Raji (cell line): ENCODE measurements at regions not wholly inside any gene's neighbourhood (a gene's known extent, or its start where the extent isn't known, plus 50 kb on each side); places are given as distances from the start of the nearest gene placed in this dataset.

Experiments
- POLR2A ChIP-seq: IDR thresholded peaks from 2 replicates; pipeline ENCODE4 v1.6.1; 2011; ENCODE audit warnings: low read depth, low read length, control low read depth; ENCODE audit not compliant: insufficient read depth

DNA sequence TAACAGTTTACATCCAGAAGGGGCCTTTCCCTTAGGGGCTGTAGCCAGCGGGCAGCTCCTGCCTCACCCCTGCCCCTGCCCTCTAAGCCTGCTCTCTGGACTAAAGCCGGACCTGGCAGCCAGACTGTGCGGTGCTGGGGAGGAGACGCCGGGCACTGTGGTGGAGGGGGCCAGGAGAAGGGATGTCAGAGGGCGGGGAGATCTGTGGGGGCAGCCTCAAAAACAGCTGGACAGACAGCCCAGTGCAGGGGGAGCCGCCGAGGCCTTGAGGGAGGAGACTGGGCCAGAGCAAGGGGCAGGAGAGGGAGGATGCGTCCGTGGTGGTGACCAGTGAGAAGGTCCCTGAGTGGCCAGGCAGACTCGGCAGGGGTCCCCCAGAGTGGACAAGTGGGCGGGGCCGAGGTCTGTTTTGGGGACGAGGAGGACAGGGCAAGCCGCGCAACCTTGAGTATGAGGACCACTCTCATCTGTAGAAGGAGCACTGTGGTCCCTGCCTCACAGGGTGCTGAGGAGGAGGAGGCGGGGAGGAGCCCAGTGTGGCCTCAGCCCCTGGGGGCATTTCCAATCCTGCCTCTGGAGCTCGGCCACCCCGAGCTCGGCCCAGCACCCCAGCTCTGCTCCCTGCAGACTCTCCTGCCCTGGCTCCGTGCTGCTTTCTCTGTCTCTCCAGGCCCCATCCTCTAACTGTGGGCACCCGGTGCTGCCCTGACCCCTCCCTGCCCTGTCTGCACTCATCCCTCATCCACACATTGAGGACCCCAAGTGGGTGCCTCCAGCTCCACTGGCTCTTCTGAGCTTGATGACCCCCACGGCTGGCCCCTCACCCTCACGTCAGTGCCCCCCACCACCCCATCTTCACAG, 59.2 kb upstream of the NKX1-1 start:
- TF ChIP-seq POLR2A, result no peak

DNA sequence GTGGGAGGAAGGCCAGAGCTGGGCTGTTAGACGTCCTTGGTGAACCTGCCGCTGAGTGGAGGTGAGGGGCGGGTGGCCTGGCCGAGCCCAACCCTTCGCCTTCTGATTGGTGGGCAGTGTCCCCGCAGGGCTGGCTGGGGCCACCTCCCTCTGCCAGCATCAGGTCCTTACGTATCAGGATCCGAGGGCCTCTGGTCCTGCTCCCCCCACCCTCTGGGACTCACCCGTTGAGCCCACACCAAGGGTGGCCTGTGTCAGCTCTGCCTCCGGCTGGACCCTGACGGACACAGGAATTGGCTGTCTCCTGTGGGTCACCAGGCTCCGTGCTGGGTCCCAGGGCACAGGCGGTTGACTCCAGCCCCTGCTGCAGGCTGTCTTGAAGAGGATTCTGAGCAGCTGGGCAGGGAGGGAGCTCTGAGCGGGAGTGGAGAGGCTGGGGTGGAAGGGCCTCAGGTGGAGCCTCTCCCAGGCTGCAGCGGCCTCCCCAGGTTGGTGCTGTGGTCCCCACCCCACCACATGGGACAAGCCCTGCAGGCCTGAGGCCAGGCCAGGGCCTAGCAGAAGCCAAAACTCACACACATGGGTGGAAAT, 58.4 kb upstream of the NKX1-1 start:
- TF ChIP-seq POLR2A, result no peak

DNA sequence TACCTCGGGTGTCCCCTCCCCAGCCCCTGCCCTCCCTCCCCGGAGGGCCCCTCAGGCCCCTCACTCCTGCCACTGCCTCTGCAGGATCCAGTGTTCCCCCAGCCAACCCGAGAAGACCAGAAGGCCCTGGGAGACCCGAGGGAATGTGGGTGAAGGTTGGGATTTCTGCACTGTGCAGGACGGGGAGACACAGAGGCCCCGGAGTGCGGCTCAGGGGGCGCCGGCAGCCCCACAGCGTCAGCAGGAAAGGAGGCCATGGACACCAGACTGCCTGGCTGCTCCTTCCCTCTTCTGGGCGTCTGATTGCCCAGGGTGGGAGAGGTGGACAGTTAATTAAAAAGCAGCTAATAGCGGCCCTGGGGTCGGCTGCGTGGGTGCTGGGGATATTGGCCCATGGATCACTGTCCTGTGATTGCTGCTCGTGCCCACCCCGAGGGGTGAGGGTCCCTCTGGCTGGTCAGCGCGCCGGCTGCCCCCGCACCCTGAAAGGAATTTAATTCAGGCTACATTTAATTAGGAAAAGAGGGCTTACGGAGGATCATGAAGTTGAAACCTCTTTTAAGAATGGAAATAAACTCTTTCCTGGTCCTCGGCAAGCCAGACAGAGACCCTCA, 57.8 kb upstream of the NKX1-1 start:
- TF ChIP-seq POLR2A, result no peak

DNA sequence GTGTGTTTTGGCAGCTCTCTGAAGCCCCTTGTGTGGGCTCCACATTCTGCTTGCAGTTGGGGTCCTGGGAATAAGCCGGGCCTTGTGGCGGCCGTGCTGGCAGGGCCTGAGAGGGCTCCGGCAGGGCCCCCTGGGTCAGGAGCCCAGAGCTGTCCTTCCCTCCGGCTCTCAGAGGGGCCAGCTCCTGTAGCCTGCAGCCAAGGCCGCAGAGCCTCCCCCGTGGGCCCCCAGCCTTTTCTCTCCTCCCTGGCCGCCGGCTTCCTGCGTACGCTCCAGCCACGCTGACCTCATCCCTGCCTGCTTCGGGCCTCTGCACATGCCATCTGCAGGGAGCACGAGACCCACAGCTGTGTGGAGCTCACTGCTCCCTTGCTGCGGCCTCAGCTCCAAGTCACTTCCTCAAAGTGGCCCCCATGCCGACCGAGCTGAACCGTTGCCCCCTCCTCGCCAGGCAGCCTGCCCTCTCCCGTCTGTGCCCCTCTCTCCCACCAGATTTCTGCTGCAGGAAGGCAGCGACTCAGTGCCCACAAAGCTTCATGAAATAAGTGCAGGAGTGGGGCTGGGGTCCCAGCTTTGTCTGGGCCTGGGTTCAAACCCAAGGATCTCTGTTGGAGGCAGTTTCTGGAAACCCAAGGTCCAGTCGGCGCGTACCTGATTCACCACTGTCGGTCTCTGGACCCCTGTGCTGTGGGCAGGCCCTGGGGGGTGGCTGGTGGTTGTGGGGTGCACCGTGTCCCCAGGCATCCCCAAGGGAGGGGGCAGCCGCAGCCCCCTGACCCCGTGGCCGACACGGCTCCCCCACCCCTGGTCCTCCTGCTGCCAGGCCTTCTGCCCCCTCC, 57.1 kb upstream of the NKX1-1 start:
- no peak for TF ChIP-seq POLR2A

DNA sequence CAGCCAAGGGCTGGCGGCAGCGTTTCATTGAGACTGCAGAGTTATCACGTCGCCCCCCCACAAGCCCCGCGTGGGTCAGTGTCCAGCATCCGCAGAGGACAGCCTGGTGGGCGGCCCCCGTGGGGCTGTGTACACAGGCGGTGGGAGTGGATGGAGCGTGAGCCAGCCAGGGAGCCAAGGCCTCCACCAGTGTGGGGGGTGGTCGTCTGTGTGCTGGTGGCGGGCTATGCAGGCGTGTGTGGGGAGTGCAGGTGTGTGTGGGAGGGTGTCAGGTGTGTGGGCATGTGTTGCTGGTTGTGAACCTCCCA, 56.5 kb upstream of the NKX1-1 start:
- TF ChIP-seq POLR2A, result no peak

DNA sequence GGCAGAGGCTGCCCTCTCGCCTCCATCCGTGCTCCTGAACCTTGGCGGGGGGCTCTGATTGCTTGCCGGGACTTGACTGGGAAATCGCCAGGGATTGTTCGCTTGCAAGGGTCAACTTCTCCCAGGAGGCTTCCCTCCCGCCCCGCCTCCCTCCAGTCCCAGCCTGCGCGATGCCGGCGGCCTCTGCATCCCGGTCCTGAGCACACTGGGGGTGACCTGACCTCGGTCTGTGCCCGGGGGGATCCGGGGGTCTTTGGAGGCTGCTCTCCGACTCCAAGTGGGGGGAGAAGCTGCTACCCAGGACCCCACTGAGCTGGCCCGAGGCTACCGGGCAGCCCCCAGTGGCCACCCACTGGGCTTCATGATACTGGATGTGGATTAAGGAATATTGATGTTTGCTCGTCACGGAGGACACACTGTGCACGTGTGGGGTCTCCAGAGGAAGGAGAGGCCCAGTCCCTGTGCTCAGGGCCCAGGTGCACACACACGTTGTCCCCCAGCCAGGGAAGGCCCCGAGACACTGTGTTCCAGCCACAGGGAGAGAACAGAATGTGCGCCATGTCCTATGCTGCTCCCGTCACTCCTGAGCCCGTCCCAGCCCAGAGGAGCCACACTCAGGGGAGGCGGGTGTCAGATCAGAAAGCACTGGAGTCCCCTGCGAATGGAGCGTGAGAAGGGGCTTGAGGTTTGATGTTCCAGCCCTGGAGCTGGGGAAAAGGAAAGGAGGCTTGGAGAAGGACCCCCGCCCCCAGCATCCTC, 55.9 kb upstream of the NKX1-1 start:
- TF ChIP-seq POLR2A, result no peak

DNA sequence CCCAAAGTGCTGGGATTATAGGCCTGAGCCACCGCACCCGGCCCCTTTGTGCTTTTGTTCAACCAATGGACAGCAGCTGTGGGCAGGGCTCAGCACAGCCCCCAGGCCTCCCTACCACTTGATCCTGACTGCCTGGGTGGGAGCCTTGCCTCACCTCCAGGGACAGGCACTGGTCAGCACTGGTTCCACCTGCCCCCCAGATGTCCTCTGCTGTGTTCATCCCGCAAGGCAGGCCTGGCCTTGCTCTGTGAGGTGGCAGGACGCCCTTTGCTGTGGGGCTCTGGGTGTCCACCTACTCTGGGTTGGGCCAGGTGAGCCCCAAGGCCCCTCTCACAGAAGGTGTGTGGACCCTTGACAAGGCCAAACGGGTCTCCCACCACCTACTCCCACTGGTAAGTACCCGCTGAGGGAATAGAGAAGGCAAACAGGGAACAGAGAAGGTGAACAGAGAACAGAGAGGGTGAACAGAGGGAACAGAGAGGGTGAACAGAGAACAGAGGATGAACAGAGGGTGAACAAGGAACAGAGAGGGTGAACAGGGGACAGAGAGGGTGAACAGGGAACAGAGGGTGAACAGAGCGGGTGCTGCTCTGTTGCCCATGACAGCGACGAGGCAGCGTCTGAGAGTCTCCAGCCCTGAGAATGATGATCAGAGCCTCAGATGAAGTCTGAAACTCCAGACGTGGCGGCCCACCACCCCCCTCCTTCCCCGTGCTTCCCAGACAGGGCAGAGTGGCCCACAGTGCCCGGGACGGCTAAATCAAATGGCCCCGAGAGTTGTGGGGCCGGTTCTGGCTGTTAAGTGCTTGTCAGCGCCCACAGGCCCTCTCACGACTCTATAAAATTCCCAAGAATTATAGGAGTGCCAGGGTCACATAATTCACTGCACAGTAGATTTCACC, 55.0 kb upstream of the NKX1-1 start:
- TF ChIP-seq POLR2A, result no peak

DNA sequence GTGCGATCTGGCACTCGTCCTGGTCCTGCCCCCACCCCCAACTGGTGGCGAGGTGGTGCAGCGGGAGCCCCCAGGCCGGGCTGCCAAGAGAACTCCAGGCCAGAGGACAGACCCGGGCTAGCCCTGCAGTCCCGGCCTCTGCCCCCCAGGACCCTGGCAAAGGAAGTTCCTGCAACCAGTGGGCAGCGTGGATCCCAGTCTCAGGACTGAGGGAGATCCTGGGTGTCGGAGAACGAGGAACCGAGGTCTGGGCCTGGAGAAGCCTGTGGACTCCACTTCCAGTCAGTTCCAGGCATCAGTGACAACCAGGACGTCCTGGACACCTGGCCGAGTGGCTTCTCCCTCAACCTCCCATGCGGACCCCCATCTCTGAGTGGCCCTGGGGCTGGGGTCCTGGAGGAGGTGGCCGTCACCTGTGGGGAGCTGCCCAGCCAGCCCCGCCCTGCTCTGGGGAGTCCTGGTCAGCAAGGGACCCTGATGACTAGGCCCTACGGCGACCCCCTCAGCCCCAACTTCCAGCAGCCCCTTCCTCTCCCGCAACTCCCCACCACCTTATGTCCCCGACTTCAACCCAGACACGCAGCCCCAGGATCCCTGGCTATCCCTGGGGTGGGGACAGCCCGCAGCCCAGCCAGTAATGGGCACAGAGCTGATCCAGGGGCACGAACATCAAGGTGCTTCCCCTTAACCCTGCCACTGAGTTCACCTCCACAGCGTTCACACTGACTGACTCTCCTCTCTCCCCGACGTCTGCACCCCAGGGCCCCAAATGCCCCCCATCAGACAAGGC, 53.7 kb upstream of the NKX1-1 start:
- no peak for TF ChIP-seq POLR2A

DNA sequence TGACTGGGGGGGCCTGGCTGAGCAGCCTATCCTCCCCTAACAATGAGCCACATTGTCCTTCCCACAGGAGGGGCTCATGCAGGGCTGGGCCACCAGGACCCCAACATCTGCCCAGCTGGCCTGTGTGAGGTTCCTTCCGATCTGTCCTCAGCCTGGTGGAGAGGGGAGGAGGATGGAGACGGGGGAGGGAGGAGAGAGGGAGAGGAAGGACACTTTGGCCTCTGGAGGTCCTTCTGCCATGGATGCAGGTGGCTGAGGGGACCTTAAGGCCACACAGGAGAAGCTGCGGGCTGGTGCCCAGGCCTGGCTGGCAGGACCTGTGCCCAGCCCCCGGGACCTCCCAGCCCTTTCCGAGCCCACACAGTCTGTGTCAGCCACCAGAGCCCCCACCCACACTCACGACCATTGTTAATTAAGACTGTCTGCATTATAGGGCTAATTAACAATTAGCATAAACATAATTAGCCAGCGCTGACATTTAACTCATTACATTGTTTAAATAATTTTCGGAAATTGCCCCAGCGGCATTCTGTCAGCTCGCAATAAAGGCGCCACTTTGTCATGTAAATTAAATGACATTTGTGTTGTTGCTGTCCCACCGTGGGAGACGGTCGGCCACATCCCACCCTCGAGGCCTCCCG, 53.0 kb upstream of the NKX1-1 start:
- TF ChIP-seq POLR2A, result no peak

DNA sequence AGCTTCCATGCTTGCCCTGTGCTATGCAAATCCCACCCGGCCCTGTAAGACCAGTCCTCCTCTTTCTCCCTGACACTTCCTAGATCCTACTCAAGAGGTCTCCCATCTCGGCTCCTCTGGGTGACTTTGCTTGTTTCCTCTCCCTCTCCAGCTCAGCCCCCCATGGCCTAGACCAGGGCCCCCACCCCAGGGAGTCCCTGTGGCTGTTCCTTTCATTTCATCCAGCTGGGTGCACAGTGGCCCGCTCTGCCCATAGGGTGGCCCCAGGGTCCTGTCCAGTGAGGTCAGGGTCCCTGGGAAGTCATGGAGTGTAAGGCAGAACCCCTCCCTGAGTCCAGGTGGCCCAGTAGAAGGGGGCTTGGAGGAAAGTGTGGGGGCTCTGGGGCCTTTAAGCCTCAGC, 52.3 kb upstream of the NKX1-1 start:
- TF ChIP-seq POLR2A, result no peak
